GM12801 (cell line): ENCODE measurements at regions not wholly inside any gene's neighbourhood (a gene's known extent, or its start where the extent isn't known, plus 50 kb on each side); places are given as distances from the start of the nearest gene placed in this dataset.

ENCODE experiments used
- TF ChIP-seq, protein P1 (sequence below): IDR thresholded peaks from one replicate; pipeline ENCODE4 v1.5.1; 2011; ENCODE audit warnings: control low read depth; ENCODE audit not compliant: insufficient read length; ENCODE audit errors: extremely low read depth

DNA sequence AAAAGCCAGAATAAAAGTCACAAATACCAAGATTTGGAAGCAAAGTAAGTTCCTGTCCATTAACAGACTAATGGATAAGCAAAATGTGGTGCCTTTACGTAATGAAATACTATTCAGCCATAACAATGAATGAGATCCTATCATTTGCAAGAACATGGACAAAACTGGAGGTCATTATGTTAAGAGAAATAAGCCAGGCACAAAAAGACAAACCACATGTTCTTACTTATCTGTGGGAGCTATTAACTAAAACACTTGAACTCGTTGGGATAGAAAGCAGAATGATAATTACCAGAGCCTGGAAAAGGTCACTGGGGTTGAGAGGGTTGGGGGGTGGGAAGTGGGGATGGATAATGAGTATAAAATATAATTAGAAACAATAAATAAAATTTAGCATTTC lies 1015.9 kb downstream of the OTOL1 start:
- TF ChIP-seq, protein P1, sequence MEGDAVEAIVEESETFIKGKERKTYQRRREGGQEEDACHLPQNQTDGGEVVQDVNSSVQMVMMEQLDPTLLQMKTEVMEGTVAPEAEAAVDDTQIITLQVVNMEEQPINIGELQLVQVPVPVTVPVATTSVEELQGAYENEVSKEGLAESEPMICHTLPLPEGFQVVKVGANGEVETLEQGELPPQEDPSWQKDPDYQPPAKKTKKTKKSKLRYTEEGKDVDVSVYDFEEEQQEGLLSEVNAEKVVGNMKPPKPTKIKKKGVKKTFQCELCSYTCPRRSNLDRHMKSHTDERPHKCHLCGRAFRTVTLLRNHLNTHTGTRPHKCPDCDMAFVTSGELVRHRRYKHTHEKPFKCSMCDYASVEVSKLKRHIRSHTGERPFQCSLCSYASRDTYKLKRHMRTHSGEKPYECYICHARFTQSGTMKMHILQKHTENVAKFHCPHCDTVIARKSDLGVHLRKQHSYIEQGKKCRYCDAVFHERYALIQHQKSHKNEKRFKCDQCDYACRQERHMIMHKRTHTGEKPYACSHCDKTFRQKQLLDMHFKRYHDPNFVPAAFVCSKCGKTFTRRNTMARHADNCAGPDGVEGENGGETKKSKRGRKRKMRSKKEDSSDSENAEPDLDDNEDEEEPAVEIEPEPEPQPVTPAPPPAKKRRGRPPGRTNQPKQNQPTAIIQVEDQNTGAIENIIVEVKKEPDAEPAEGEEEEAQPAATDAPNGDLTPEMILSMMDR, result no peak

DNA sequence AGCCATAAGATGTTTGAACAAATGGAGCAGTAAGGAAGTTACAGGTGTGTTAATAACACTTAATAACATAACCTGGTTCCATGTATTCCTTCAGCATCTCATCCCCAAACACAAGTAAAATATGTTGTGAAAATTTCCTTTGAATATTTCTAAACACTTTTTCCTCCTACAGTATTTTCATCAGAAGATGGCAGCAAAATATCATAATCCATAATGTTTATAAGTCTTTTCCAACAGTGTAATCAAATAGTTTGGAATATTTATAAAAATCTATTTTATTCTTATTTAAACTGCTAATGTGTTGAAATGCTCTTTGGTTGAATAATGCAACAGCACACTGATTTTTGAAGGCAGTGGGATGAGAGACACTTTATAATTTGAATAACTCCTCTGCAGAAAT lies 1020.5 kb downstream of the OTOL1 start:
- TF ChIP-seq, protein P1, result no peak

DNA sequence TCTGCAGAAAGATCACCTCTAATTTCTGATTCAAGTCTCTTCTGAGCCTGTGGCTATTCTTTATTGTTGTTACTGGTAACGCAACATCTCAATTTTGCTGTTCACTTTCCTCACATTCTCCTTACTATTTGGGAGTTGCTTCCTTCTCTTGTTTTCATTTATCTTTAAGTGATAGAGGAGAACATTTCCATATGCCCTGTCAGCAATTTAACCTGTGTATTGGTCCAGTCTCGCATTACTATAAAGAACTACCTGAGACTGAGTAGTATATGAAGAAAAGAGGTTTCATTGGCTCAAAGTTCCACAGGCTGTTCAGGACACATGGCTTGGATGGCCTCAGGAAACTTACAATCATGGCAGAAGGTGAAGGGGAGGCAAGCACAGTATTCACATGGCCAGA lies 1025.1 kb downstream of the OTOL1 start:
- TF ChIP-seq, protein P1, result no peak

DNA sequence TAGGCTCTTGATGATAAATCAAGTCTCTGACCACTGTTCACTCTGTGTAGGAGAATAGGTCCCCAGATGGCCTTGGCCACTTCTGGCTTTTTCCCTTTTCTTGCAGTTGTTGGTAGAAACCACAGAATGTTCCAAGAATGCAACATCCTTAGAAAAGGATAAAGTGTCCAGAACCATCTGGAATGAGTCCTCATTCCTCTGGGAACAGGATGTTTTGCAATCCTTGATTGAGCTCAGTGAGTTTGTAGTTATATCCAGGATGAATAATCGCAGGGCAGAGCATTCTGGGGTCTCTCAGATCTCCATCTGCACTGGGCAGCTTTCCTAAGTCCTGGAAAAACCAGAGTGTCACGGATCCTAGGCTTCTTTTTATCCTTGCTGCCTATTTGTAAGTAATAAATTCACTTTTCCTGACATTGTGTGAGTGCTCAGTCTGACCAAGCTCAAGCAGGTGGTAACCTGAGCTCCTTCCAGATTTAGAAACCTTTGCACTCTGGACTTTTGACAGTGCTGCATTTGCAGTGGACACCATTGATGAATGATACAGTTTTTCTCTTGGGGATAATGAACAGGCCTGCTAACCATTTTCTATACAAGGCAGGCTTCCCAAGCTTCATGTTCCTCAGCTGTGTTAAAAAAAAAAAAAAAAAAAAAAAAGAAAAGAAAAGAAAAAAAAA lies 1028.6 kb downstream of the OTOL1 start:
- TF ChIP-seq, protein P1, result no peak

DNA sequence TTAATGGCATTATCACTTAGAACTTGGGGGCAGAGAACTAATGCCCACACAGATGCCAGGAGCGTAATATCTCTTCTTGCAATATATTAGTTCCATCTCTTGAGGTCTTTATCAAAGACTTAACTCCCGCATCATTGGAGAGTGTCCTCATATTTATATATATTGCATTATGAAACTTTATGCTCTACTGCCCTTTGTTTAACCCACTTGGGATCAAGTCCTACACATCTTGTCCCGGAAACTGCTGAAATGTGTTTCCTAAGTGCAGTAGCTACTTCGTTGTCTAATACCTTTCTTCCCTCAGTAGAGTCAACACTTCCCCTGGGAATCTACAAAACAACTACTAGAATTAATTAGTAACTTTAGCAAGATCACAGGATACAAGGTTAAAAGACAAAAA lies 1029.2 kb downstream of the OTOL1 start:
- TF ChIP-seq, protein P1, result no peak

DNA sequence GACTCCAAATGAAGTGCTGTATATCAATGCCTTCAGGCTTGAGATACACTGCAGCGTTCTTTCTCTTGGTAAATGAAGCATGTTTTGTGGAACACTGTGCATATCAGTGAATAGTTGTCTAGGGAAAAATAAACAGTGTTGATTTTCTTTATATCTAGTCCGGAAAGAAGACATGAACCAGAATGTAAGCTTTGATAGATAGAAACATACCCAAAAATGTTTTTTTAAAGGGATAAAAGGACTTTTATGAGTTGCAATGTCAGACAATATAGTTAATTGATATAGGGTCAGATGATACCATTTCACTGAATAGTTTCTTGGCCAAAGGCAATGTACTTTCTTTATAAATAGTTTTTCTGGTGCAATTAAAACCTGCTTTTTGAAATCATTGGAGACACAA lies 1037.8 kb downstream of the OTOL1 start:
- TF ChIP-seq, protein P1, result no peak

DNA sequence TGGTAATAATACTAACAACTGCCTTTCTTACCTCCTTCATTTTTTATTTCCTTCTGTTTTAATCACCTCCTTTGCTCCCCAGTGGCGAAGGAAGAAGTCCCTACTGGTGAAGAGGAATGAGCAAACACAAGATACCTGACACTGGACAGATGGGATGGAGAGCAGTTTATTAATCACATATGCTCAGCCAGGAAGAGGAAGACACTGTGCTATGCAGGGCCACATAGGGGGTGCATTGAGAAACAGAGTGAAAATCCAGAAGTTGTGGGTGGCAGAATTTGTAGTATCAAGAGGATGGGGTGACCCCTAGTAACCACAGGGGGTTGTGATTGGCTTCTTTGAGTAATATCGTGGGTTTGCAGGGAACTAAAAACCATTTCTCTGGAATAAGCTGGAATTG lies 1041.9 kb downstream of the OTOL1 start:
- TF ChIP-seq, protein P1, result no peak
